ENCODE measurements at regions not wholly inside any gene's neighbourhood (a gene's known extent, or its start where the extent isn't known, plus 50 kb on each side); places are given as distances from the start of the nearest gene placed in this dataset.

DNA sequence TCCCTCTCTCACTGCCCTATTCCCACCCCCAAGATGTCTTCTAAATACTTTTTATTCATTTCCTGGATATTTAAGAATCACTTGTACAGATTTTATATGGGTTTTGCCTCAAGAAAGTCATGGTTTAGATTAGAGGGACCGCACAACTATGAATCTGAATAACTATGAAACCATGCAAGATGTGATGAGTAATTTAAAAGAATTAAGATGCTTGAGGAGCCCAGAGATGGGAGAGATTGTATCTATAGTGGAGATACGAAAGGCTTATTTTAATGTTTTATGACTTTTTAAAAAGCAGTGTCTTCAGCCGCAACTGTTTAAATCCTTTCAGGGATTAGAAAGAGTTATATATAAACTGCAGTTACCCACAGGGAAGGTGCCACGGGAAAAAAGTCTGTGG, 324.1 kb downstream of the LPIN1 start:
- no peaks in the 10 kb centered on the region for H3K27me3 ChIP-seq
- no peaks in the 10 kb centered on the region for H3K4me1 ChIP-seq (replicated peaks in 1 of 2)
- no peak for TF ChIP-seq POLR2A (IDR thresholded peaks at IDR 0.05)
- no peak for DNase-seq
- no peak overlapping the region for H3K27ac ChIP-seq
- 84 to 94% (median 89%) methylated on average over 4 of the region's 4 CpGs for WGBS, 4 donors
- H3K4me3 ChIP-seq: no peak overlapping the region
- intact Hi-C loops (cut with DNase I): no loop called here
- H3K9me3 ChIP-seq (replicated peaks in 1 of 3): no peaks in the 10 kb centered on the region
- no peaks in the 10 kb centered on the region for H3K36me3 ChIP-seq (replicated peaks in 1 of 2)

DNA sequence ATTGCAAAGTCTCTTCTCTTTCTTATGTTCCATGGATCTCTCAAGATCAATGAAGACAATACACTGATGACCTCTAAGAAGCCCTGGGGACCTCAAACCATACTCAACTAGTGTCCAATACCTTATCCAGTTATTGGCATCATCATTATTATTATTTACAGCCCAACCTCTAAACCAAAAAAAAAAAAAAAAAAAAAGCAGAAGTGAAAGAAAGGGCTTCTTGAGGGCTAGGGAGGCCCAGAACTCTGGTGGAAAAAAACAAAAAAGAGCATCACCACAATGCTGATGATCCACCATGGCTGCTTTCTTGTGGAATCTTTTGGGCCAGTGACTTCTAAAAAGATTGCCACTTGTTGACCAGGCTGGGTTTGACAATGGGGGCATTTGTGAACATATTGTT, 324.9 kb downstream of the LPIN1 start:
- H3K27ac ChIP-seq: no peak overlapping the region
- intact Hi-C loops (cut with DNase I): no loop called here
- TF ChIP-seq POLR2A (IDR thresholded peaks at IDR 0.05): no peak
- TF ChIP-seq, protein P1, sequence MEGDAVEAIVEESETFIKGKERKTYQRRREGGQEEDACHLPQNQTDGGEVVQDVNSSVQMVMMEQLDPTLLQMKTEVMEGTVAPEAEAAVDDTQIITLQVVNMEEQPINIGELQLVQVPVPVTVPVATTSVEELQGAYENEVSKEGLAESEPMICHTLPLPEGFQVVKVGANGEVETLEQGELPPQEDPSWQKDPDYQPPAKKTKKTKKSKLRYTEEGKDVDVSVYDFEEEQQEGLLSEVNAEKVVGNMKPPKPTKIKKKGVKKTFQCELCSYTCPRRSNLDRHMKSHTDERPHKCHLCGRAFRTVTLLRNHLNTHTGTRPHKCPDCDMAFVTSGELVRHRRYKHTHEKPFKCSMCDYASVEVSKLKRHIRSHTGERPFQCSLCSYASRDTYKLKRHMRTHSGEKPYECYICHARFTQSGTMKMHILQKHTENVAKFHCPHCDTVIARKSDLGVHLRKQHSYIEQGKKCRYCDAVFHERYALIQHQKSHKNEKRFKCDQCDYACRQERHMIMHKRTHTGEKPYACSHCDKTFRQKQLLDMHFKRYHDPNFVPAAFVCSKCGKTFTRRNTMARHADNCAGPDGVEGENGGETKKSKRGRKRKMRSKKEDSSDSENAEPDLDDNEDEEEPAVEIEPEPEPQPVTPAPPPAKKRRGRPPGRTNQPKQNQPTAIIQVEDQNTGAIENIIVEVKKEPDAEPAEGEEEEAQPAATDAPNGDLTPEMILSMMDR (IDR thresholded peaks at IDR 0.05): no peak

DNA sequence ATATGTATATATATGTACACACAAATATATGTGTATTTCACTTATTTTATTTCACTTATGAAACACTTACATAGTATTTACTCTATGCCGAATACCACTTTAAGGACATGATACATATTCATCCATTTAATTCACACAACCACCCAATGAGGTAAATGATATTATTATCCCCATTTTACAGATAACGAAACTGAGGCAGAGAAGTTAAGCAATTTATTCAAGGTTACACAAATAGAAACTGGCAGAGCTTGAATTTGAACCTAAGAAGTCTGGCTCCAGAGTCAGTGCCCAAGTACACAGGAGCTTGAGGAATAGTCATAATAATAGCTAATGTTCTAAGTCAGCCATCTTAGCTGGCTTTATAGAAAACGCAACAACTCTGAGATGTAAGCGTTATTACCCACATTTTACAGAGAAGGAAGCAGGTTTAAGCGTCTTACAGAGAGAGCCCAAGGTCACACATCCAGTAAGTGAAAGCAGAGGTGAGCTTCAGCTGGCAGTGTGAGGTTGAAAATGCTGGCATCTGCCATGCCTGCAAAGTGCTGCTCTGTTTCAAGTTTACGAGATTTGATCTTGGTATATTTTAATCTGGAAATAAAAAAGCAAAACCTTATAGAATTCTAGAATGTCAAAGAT, 326.9 kb downstream of the LPIN1 start:
- no peak overlapping the region for H3K4me3 ChIP-seq
- no peak for DNase-seq
- no peak overlapping the region for H3K27ac ChIP-seq
- no peaks in the 10 kb centered on the region for H3K36me3 ChIP-seq (replicated peaks in 1 of 2)
- TF ChIP-seq, protein P1 (IDR thresholded peaks at IDR 0.05): no peak
- no peak for TF ChIP-seq POLR2A (IDR thresholded peaks at IDR 0.05)
- WGBS, 4 donors: 73 to 79% (median 75%) methylated on average over 6 of the region's 6 CpGs
- no peaks in the 10 kb centered on the region for H3K4me1 ChIP-seq (replicated peaks in 1 of 2)
- H3K9me3 ChIP-seq (replicated peaks in 1 of 3): no peaks in the 10 kb centered on the region
- intact Hi-C loops (cut with DNase I): no loop called here
- H3K27me3 ChIP-seq: no peaks in the 10 kb centered on the region

More for the DNA sequence above, 324.9 kb downstream of the LPIN1 start:
- no peak for DNase-seq
- Histone ChIP-seq H3K27me3 (no peaks in the 10 kb centered on the region), H3K4me3 (no peak overlapping the region), H3K4me1 (replicated peaks in 1 of 2) (no peaks in the 10 kb centered on the region), H3K36me3 (replicated peaks in 1 of 2) (no peaks in the 10 kb centered on the region), H3K9me3 (replicated peaks in 1 of 3) (no peaks in the 10 kb centered on the region)

DNA sequence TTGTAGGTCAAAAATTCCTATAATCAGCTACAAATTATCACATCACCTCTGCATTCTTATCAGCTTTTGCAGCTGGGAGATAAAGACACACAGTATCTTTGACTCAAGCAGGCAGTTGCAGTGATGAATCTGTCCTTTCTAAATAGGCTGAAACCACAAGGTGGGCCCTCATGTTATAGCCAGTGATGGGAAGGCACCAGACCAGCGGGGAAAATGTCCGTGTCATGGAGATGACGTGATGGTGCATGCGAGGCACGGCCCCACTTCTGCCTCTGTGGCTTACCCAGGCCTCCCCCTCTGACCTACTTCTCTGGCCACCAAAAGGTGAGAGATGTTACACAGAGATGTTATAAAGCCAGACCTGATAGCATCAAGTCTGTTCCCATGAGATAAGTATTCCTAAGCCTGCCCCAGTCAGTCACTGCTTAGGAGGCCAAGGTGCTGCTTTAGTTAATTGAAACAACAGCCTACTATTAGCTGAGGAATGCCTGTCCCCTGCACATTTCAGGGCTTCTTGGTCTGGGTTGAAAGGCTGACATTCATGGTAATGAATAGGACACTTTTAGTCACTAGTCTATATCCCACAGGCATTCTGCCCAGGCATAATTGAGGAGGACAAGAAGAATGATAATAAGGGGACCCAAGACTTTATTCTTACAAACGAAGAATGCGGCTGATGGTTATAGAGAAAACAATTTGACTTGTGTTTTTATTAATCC, 327.9 kb downstream of the LPIN1 start:
- H3K27ac ChIP-seq: no peak overlapping the region
- H3K4me3 ChIP-seq: no peak overlapping the region
- H3K27me3 ChIP-seq: no peaks in the 10 kb centered on the region
- H3K36me3 ChIP-seq (replicated peaks in 1 of 2): no peaks in the 10 kb centered on the region
- intact Hi-C loops (cut with DNase I): no loop called here
- 68 to 96% (median 85%) methylated on average over 7 of the region's 7 CpGs for WGBS, 4 donors
- no peaks in the 10 kb centered on the region for H3K9me3 ChIP-seq (replicated peaks in 1 of 3)
- DNase-seq: no peak
- H3K4me1 ChIP-seq (replicated peaks in 1 of 2): no peaks in the 10 kb centered on the region
- TF ChIP-seq, protein P1 (IDR thresholded peaks at IDR 0.05): no peak
- no peak for TF ChIP-seq POLR2A (IDR thresholded peaks at IDR 0.05)

DNA sequence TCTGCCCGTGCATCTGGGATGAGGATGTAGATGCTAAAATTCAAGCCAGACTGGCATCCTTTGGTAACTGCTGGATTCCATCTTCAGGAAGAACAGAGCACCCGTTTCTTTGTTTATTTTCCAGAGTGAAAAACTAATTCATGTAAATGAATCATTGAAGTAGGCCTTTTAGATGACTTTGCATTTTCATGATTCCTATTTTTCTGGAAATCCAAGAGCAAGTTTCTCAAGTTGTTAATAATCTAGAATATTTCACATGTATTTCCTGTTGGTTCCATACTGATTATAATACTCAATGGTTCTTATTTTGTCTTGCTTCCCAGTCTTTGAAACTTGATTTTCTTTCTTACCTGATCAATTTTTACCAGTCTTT, 328.4 kb downstream of the LPIN1 start:
- H3K36me3 ChIP-seq (replicated peaks in 1 of 2): no peaks in the 10 kb centered on the region
- DNase-seq: no peak
- no peaks in the 10 kb centered on the region for H3K27me3 ChIP-seq
- H3K4me3 ChIP-seq: no peak overlapping the region
- H3K4me1 ChIP-seq (replicated peaks in 1 of 2): no peaks in the 10 kb centered on the region
- TF ChIP-seq, protein P1 (IDR thresholded peaks at IDR 0.05): no peak
- TF ChIP-seq POLR2A (IDR thresholded peaks at IDR 0.05): no peak
- intact Hi-C loops (cut with DNase I): no loop called here
- WGBS, 4 donors: 79 to 90% (median 85%) methylated on average over 2 of the region's 2 CpGs
- H3K27ac ChIP-seq: no peak overlapping the region
- H3K9me3 ChIP-seq (replicated peaks in 1 of 3): no peaks in the 10 kb centered on the region
